ENCODE measurements at regions not wholly inside any gene's neighbourhood (a gene's known extent, or its start where the extent isn't known, plus 50 kb on each side); places are given as distances from the start of the nearest gene placed in this dataset.

DNA sequence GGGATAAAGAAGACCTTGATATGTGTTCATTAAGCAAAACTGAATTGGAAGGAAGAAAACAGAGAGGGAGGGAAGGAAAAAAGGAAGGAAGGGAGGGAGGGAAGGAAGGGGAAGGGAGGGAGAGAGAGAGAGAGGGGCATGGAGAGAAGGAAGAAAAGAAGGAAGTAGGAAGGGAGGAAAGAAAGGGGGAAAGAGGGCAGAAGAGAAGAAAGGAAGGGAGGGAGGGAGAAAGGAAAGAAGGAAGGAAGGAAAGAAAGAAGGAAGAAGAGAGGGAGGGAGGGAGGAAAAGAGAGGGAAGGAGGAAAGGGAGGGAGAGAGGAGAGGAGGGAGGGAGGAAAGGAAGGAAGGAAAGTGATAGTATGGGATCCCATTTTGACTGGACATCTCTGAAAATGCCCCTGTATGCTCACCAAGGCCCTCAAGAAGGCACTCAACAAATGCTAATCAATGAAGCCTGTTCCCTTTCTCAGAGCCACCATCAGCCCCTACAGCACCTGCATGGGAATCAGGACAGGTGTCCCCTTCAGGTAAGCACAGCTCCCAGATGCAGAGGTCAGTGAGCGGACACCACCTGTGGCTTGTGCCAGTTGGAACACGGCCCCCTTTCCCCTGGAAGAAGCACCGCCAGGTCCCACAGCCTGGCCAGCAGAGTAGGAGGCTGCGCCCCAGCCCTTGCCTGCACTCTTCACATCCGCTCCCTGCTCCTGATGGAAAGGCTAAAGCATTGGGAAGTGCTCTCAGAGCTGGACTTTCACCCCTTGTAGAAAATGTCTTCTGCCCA, 161.4 kb upstream of the DIO3 start:
- no peak for TF ChIP-seq POLR2A (IDR thresholded peaks at IDR 0.05; ENCODE audit: low read length)
- no peak for TF ChIP-seq GATA1 (IDR thresholded peaks at IDR 0.05; ENCODE audit: low read depth, low read length)
